ENCODE measurements at regions not wholly inside any gene's neighbourhood (a gene's known extent, or its start where the extent isn't known, plus 50 kb on each side); places are given as distances from the start of the nearest gene placed in this dataset.

GRCh38 chr2:147088871-147089270 lies 756.0 kb upstream of the ACVR2A start:
- Mint-ChIP-seq H3K27ac (no peak overlapping the region), H3K36me3 (no peaks in the 10 kb centered on the region), H3K27me3 (ENCODE audit: low read depth) (no peaks in the 10 kb centered on the region), H3K4me3 (no peak overlapping the region), H3K4me1 (peaks cover 34% of the 10 kb centered on the region), H3K9me3 (peaks cover 4% of the 10 kb centered on the region)
- TF ChIP-seq CTCF (IDR thresholded peaks at IDR 0.05; ENCODE audit: unreplicated experiment), result no peak
- DNase-seq (ENCODE audit: low spot score in 2 of 2, unreplicated experiment in 2 of 2), result no peak

GRCh38 chr2:147086715-147087114 lies 758.1 kb upstream of the ACVR2A start:
- H3K27me3 Mint-ChIP-seq (ENCODE audit: low read depth), result no peaks in the 10 kb centered on the region
- no peak overlapping the region for H3K27ac Mint-ChIP-seq
- H3K9me3 Mint-ChIP-seq, result peaks cover 4% of the 10 kb centered on the region
- DNase-seq (ENCODE audit: low spot score in 2 of 2, unreplicated experiment in 2 of 2), result no peak
- TF ChIP-seq CTCF (IDR thresholded peaks at IDR 0.05; ENCODE audit: unreplicated experiment), result no peak
- H3K4me3 Mint-ChIP-seq, result no peak overlapping the region
- H3K4me1 Mint-ChIP-seq, result peaks cover 29% of the 10 kb centered on the region
- no peaks in the 10 kb centered on the region for H3K36me3 Mint-ChIP-seq

GRCh38 chr2:147083664-147084063 lies 761.2 kb upstream of the ACVR2A start:
- no peak for DNase-seq (ENCODE audit: low spot score in 2 of 2, unreplicated experiment in 2 of 2)
- no peaks in the 10 kb centered on the region for H3K27me3 Mint-ChIP-seq (ENCODE audit: low read depth)
- TF ChIP-seq CTCF (IDR thresholded peaks at IDR 0.05; ENCODE audit: unreplicated experiment), result no peak
- no peak overlapping the region for H3K4me3 Mint-ChIP-seq
- H3K27ac Mint-ChIP-seq, result no peak overlapping the region
- H3K36me3 Mint-ChIP-seq, result no peaks in the 10 kb centered on the region
- H3K4me1 Mint-ChIP-seq, result peaks cover 14% of the 10 kb centered on the region
- peaks cover 5% of the 10 kb centered on the region for H3K9me3 Mint-ChIP-seq

- TF ChIP-seq CTCF (IDR thresholded peaks at IDR 0.05; ENCODE audit: unreplicated experiment), result peak; percentile 88
- Mint-ChIP-seq H3K36me3 (no peaks in the 10 kb centered on the region), H3K9me3 (peaks cover 9% of the 10 kb centered on the region), H3K4me1 (peaks cover 14% of the 10 kb centered on the region), H3K4me3 (no peak overlapping the region), H3K27me3 (ENCODE audit: low read depth) (no peaks in the 10 kb centered on the region), H3K27ac (no peak overlapping the region)
- peak in 1 of 2 experiments; percentile 63 for DNase-seq (ENCODE audit: low spot score in 2 of 2, unreplicated experiment in 2 of 2)
Observed at GRCh38 chr2:147082850-147083522, 761.8 kb upstream of the ACVR2A start.

GRCh38 chr2:147081831-147082230 lies 763.0 kb upstream of the ACVR2A start:
- Mint-ChIP-seq H3K27me3 (ENCODE audit: low read depth) (no peaks in the 10 kb centered on the region), H3K4me1 (peaks cover 12% of the 10 kb centered on the region), H3K27ac (no peak overlapping the region), H3K36me3 (no peaks in the 10 kb centered on the region), H3K4me3 (no peak overlapping the region), H3K9me3 (peaks cover 18% of the 10 kb centered on the region)
- TF ChIP-seq CTCF (IDR thresholded peaks at IDR 0.05; ENCODE audit: unreplicated experiment), result no peak
- no peak for DNase-seq (ENCODE audit: low spot score in 2 of 2, unreplicated experiment in 2 of 2)

Measured in mesothelial cell of epicardium (in vitro differentiated cells).